Suprapubic skin (tissue), 4 donors: ENCODE measurements at regions not wholly inside any gene's neighbourhood (a gene's known extent, or its start where the extent isn't known, plus 50 kb on each side); places are given as distances from the start of the nearest gene placed in this dataset.

Source experiments
- DNase-seq, 2 donors: peaks; one replicate each; pipeline ENCODE4 v3.0.0-alpha.2; 2019; ENCODE audit warnings: low spot score in 2 of 2
- H3K27ac ChIP-seq: fragments of 200-600 bp; sonication (generic); one replicate; pipeline ENCODE4 v1.5.1; 2019
- H3K27me3 ChIP-seq: fragments of 200-600 bp; sonication (generic); one replicate; pipeline ENCODE4 v1.5.1; 2019
- H3K36me3 ChIP-seq: fragments of 200-600 bp; sonication (generic); one replicate; pipeline ENCODE4 v1.5.1; 2019
- H3K4me1 ChIP-seq: fragments of 200-600 bp; sonication (generic); one replicate; pipeline ENCODE4 v1.5.1; 2019
- H3K4me3 ChIP-seq: fragments of 200-600 bp; sonication (generic); one replicate; pipeline ENCODE4 v1.5.1; 2019; ENCODE audit warnings: mild to moderate bottlenecking
- H3K9me3 ChIP-seq: fragments of 200-600 bp; sonication (generic); one replicate; pipeline ENCODE4 v1.5.1; 2019
- EP300 ChIP-seq: sonication (generic); formaldehyde crosslinking; IDR thresholded peaks from one replicate; pipeline ENCODE4 v1.6.1; 2017; ENCODE audit warnings: antibody characterized with exemption
- POLR2A ChIP-seq, 2 donors: fragments of 450-650 bp; IDR thresholded peaks; one replicate each; pipeline ENCODE4 v1.6.1; 2017; ENCODE audit warnings: antibody characterized with exemption in 2 of 2, mild to moderate bottlenecking in 2 of 2, moderate library complexity in 2 of 2
- POLR2AphosphoS5 ChIP-seq, 3 donors: sonication (generic); formaldehyde crosslinking; IDR thresholded peaks; one replicate each; pipeline ENCODE4 v1.6.1; 2017; ENCODE audit warnings: antibody characterized with exemption in 3 of 3
- WGBS: methylation state at CpG from one replicate; pipeline ENCODE4 v1.1.5; 2018; 5-methylcytosine and 5-hydroxymethylcytosine counted together
- TF ChIP-seq, protein P1 (sequence below), 2 donors: fragments of 200-600 bp in 1 of 2; fragments of 450-650 bp in 1 of 2; sonication (generic) in 1 of 2; IDR thresholded peaks; one replicate each; pipeline ENCODE4 v1.5.1; 2016 to 2019; ENCODE audit warnings: antibody characterized with exemption in 2 of 2, mild to moderate bottlenecking in 1 of 2, moderate library complexity in 1 of 2

DNA sequence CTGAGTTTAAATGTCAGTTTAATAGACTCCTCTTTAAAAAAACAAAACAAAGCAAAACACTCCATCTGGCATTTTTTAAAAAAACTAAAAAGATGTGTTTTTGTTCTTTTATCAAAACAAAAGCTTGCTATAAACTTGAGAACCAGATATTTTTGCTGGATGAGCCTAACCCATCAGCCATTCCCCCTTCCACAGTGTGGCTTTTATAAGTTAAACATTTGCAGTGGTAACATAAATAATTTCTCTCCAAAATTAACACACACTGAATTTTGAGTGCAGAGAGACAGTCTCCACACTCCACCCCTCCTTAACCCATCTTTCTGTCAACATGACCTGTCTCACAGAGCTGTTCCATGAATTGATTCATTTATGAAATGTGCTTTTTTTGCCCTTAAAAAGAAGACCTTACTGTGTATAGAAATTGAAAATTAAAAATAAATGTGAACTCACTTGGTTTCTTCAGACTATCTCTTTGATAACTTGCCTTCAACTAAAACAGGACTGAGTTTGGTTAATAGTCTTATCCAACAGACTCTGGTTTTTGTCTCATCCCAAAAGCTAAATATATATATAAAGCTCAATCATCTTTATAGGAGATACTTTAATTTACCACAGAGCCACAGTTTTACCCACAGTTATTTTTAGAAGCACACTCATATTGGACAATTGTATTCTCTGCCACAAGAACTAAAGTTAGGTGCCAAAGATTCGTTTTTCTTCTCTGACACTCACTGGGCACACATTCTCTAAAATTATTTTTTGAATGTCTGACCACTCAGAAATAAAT is 64.8 kb upstream of the STK39 start:
- H3K9me3 ChIP-seq = no peaks in the 10 kb centered on the region
- H3K4me3 ChIP-seq = no peak overlapping the region
- DNase-seq = no peak
- WGBS = 32% methylated on average over 1 of the region's 1 CpG
- TF ChIP-seq, protein P1, sequence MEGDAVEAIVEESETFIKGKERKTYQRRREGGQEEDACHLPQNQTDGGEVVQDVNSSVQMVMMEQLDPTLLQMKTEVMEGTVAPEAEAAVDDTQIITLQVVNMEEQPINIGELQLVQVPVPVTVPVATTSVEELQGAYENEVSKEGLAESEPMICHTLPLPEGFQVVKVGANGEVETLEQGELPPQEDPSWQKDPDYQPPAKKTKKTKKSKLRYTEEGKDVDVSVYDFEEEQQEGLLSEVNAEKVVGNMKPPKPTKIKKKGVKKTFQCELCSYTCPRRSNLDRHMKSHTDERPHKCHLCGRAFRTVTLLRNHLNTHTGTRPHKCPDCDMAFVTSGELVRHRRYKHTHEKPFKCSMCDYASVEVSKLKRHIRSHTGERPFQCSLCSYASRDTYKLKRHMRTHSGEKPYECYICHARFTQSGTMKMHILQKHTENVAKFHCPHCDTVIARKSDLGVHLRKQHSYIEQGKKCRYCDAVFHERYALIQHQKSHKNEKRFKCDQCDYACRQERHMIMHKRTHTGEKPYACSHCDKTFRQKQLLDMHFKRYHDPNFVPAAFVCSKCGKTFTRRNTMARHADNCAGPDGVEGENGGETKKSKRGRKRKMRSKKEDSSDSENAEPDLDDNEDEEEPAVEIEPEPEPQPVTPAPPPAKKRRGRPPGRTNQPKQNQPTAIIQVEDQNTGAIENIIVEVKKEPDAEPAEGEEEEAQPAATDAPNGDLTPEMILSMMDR (IDR thresholded peaks at IDR 0.05) = no peak
- TF ChIP-seq EP300 = no peak
- no peak for TF ChIP-seq POLR2A (IDR thresholded peaks at IDR 0.05)
- no peak for TF ChIP-seq POLR2AphosphoS5 (IDR thresholded peaks at IDR 0.05)
- no peaks in the 10 kb centered on the region for H3K36me3 ChIP-seq
- no peaks in the 10 kb centered on the region for H3K4me1 ChIP-seq
- no peak overlapping the region for H3K27ac ChIP-seq
- no peaks in the 10 kb centered on the region for H3K27me3 ChIP-seq

DNA sequence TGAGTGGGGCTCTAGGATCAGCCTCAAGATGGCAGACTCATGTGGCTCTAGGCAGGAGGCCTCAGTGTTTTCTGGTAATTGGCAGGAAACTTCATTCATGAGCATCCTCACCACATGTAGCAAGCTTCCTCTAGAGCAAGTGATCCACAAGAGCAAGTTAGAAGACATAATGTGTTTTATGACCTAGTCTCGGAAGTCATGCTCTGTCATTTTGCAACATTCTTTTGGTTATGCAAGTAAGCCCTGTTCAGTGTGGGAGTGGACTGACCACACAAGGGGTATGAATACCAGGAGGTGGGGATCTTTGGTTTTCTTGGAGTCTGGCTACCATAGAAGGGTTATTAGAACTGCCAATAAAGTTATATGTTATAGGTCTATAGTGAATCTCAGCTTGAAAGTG is 66.8 kb upstream of the STK39 start:
- Histone ChIP-seq H3K27ac (no peak overlapping the region), H3K4me3 (no peak overlapping the region), H3K9me3 (no peaks in the 10 kb centered on the region), H3K27me3 (no peaks in the 10 kb centered on the region), H3K4me1 (no peaks in the 10 kb centered on the region), H3K36me3 (no peaks in the 10 kb centered on the region)
- TF ChIP-seq, protein P1 (IDR thresholded peaks at IDR 0.05) = no peak
- TF ChIP-seq EP300 = no peak
- no peak for TF ChIP-seq POLR2AphosphoS5 (IDR thresholded peaks at IDR 0.05)
- no peak for TF ChIP-seq POLR2A (IDR thresholded peaks at IDR 0.05)
- no peak for DNase-seq
- WGBS = 89% methylated on average over 1 of the region's 1 CpG

DNA sequence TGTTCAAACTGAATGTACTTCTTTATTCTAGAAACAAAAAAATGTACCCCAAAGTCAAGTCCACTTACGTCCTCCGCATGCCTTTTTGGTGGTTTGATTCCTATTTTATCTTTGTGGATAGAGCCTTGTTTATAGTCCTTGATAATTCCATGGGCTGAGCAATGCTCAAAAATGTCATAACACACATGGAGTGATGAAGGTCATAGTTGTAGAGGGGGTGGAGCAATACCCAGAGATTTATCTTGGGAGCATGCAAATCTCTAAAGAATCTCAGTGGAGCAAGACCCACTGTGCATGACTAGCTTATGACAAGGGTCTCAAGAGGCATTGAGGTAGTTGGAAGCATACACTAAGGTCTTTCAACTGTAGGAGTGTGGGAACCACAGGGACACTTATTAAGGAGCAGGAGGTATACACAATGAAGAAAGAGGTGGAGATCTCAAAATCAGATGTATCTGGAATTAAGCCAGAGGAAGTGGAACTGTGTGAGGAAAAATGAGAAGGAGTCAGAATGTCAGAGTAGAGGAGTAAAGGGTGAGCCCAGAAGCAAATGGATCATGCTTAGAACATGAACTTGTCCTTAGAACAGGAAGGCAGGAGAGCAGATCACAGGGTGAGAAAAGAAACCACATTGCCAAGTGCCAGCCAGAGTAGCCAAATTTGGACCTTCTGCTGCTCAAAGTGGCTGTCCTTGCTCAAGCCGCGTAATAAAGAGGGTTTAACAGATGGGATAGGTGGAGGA is 68.1 kb upstream of the STK39 start:
- Histone ChIP-seq H3K36me3 (no peaks in the 10 kb centered on the region), H3K9me3 (no peaks in the 10 kb centered on the region), H3K4me1 (no peaks in the 10 kb centered on the region), H3K27ac (no peak overlapping the region), H3K27me3 (no peaks in the 10 kb centered on the region), H3K4me3 (no peak overlapping the region)
- 95% methylated on average over 4 of the region's 4 CpGs for WGBS
- no peak for DNase-seq
- TF ChIP-seq, protein P1 (IDR thresholded peaks at IDR 0.05) = no peak
- TF ChIP-seq POLR2A (IDR thresholded peaks at IDR 0.05) (no peak), EP300 (no peak), POLR2AphosphoS5 (IDR thresholded peaks at IDR 0.05) (no peak)

GRCh38 chr2:168316073-168316440 is 68.7 kb upstream of the STK39 start:
- Histone ChIP-seq H3K36me3 (no peaks in the 10 kb centered on the region), H3K4me1 (no peaks in the 10 kb centered on the region), H3K9me3 (no peaks in the 10 kb centered on the region), H3K4me3 (no peak overlapping the region), H3K27me3 (no peaks in the 10 kb centered on the region), H3K27ac (no peak overlapping the region)
- TF ChIP-seq, protein P1 (IDR thresholded peaks at IDR 0.05) = no peak
- TF ChIP-seq POLR2AphosphoS5 (IDR thresholded peaks at IDR 0.05) (no peak), EP300 (no peak), POLR2A (IDR thresholded peaks at IDR 0.05) (no peak)
- no peak for DNase-seq

- H3K9me3 ChIP-seq = no peaks in the 10 kb centered on the region
- TF ChIP-seq EP300 (no peak), POLR2A (IDR thresholded peaks at IDR 0.05) (no peak), POLR2AphosphoS5 (IDR thresholded peaks at IDR 0.05) (no peak)
- TF ChIP-seq, protein P1 (IDR thresholded peaks at IDR 0.05) = no peak
- no peak overlapping the region for H3K4me3 ChIP-seq
- H3K27ac ChIP-seq = no peak overlapping the region
- no peak for DNase-seq
- H3K36me3 ChIP-seq = no peaks in the 10 kb centered on the region
- H3K4me1 ChIP-seq = no peaks in the 10 kb centered on the region
- 100% methylated on average over 1 of the region's 1 CpG for WGBS
- H3K27me3 ChIP-seq = no peaks in the 10 kb centered on the region
These were observed 69.9 kb upstream of the STK39 start for GRCh38 chr2:168317282-168317681.
